Right ventricle myocardium inferior (tissue), 1 donor: ENCODE measurements at regions not wholly inside any gene's neighbourhood (a gene's known extent, or its start where the extent isn't known, plus 50 kb on each side); places are given as distances from the start of the nearest gene placed in this dataset.
"Not testable (repeated sequence)": the region's sequence is repeated elsewhere in the genome, so short reads cannot be mapped to it uniquely, and the experiment has no call there.

Source experiments
- ATAC-seq: fragments of 200-7000 bp; cut with Tn5 transposase; one replicate; pipeline ENCODE4 v1.9.1; 2020; ENCODE audit warnings: mild to moderate bottlenecking, moderate library complexity
- DNase-seq: peaks from one replicate; pipeline ENCODE4 v3.0.0; 2021; ENCODE audit errors: missing footprints
- intact Hi-C: fragments of 100-400 bp; cut with DNase I; formaldehyde crosslinking; loops from one replicate; pipeline ENCODE4 v1.11.0; 2022
- donor health status: DM: no; HTN: yes; CAD: no; lungs with severe emphysema.

- ATAC-seq (no peak), DNase-seq (no peak)
- intact Hi-C loops = no loop called here
Observed at GRCh38 chr7:96770758-96771157, 61.1 kb upstream of the SEM1 start.

GRCh38 chr7:96772139-96772694 lies 62.6 kb upstream of the SEM1 start:
- intact Hi-C loops = no loop called here
- no peak for ATAC-seq
- no peak for DNase-seq

GRCh38 chr7:96773483-96773882 lies 63.8 kb upstream of the SEM1 start:
- intact Hi-C loops = no loop called here
- DNase-seq (no peak), ATAC-seq (no peak)

GRCh38 chr7:96774358-96774757 lies 64.7 kb upstream of the SEM1 start:
- DNase-seq (no peak), ATAC-seq (no peak)
- intact Hi-C loops = no loop called here

- ATAC-seq (no peak), DNase-seq (no peak)
- intact Hi-C loops = no loop called here
Observed at GRCh38 chr7:96775046-96775445, 65.4 kb upstream of the SEM1 start.

- ATAC-seq = no peak
- intact Hi-C loops = no loop called here
- no peak for DNase-seq
Observed at GRCh38 chr7:96778263-96778662, 68.6 kb upstream of the SEM1 start.

GRCh38 chr7:96781919-96782318 lies 72.3 kb upstream of the SEM1 start:
- intact Hi-C loops = no loop called here
- DNase-seq = no peak
- no peak for ATAC-seq

GRCh38 chr7:96782686-96783298 lies 73.1 kb upstream of the SEM1 start:
- DNase-seq, intact Hi-C loops, ATAC-seq: not testable (repeated sequence)

GRCh38 chr7:96784597-96784996 lies 75.0 kb upstream of the SEM1 start:
- ATAC-seq (no peak), DNase-seq (no peak)
- intact Hi-C loops = no loop called here

- intact Hi-C loops = no loop called here
- ATAC-seq = peak; percentile 44
- DNase-seq = no peak
Observed at GRCh38 chr7:96786261-96786997, 76.8 kb upstream of the SEM1 start.

- DNase-seq (no peak), ATAC-seq (no peak)
- intact Hi-C loops = no loop called here
Observed at GRCh38 chr7:96786998-96787395, 77.4 kb upstream of the SEM1 start.

- no peak for ATAC-seq
- intact Hi-C loops = no loop called here
- no peak for DNase-seq
Observed at GRCh38 chr7:96789914-96790313, 80.3 kb upstream of the SEM1 start.

GRCh38 chr7:96792115-96792514 lies 82.5 kb upstream of the SEM1 start:
- intact Hi-C loops = no loop called here
- no peak for ATAC-seq
- no peak for DNase-seq

GRCh38 chr7:96794063-96794462 lies 84.4 kb upstream of the SEM1 start:
- no peak for DNase-seq
- intact Hi-C loops = no loop called here
- no peak for ATAC-seq

GRCh38 chr7:96800122-96800521 lies 90.5 kb upstream of the SEM1 start:
- intact Hi-C loops = no loop called here

GRCh38 chr7:96800824-96801223 lies 91.2 kb upstream of the SEM1 start:
- ATAC-seq (no peak), DNase-seq (no peak)
- intact Hi-C loops = no loop called here

More at GRCh38 chr7:96800122-96800521, 90.5 kb upstream of the SEM1 start:
- DNase-seq = no peak
- no peak for ATAC-seq

GRCh38 chr7:96819111-96819700 lies 109.6 kb upstream of the SEM1 start:
- no peak for DNase-seq
- intact Hi-C loops = no loop called here
- no peak for ATAC-seq

- ATAC-seq, intact Hi-C loops, DNase-seq: not testable (repeated sequence)
Observed at GRCh38 chr7:96821131-96821530, 111.5 kb upstream of the SEM1 start.

GRCh38 chr7:96822824-96823223 lies 113.2 kb upstream of the SEM1 start:
- intact Hi-C loops = no loop called here
- no peak for ATAC-seq
- DNase-seq = no peak

GRCh38 chr7:96823274-96823673 lies 113.6 kb upstream of the SEM1 start:
- intact Hi-C loops = no loop called here
- DNase-seq (no peak), ATAC-seq (no peak)
